Smooth muscle cell (in vitro differentiated cells): ENCODE measurements at regions not wholly inside any gene's neighbourhood (a gene's known extent, or its start where the extent isn't known, plus 50 kb on each side); places are given as distances from the start of the nearest gene placed in this dataset.
"Not testable (repeated sequence)": the region's sequence is repeated elsewhere in the genome, so short reads cannot be mapped to it uniquely, and the experiment has no call there.

Source experiments
- DNase-seq: peaks from one replicate; lab custom pipeline; 2025; ENCODE audit not compliant: unreplicated experiment; lab: John Stamatoyannopoulos, UW
- H2AFZ ChIP-seq: fragments of 200-600 bp; sonication (generic); 2 replicates; pipeline ENCODE4 v1.6.0; 2016; ENCODE audit warnings: antibody characterized with exemption, low read depth, mild to moderate bottlenecking
- H3F3A ChIP-seq: fragments of 200-600 bp; sonication (generic); 2 replicates; pipeline ENCODE4 v1.6.0; 2017; ENCODE audit warnings: antibody characterized with exemption, low read depth
- H3K27ac ChIP-seq: fragments of 200-600 bp; sonication (generic); 2 replicates; pipeline ENCODE4 v1.5.1; 2016; ENCODE audit warnings: low read depth, mild to moderate bottlenecking
- H3K27me3 ChIP-seq: fragments of 200-600 bp; sonication (generic); 2 replicates; pipeline ENCODE4 v1.6.1; 2016; ENCODE audit warnings: low read depth, mild to moderate bottlenecking
- H3K36me3 ChIP-seq: fragments of 200-600 bp; sonication (generic); 2 replicates; pipeline ENCODE4 v1.5.1; 2016; ENCODE audit warnings: low read depth
- H3K4me1 ChIP-seq: fragments of 200-600 bp; sonication (generic); 2 replicates; pipeline ENCODE4 v1.5.1; 2016; ENCODE audit warnings: low read depth
- H3K4me2 ChIP-seq: fragments of 200-600 bp; sonication (generic); 2 replicates; pipeline ENCODE4 v1.6.0; 2016; ENCODE audit warnings: mild to moderate bottlenecking
- H3K4me3 ChIP-seq: fragments of 200-600 bp; sonication (generic); 2 replicates; pipeline ENCODE4 v1.5.1; 2016; ENCODE audit warnings: mild to moderate bottlenecking
- H3K79me2 ChIP-seq: fragments of 200-600 bp; sonication (generic); 2 replicates; pipeline ENCODE4 v1.6.0; 2016; ENCODE audit warnings: low read depth, mild to moderate bottlenecking
- H3K9ac ChIP-seq: fragments of 200-600 bp; sonication (generic); 2 replicates; pipeline ENCODE4 v1.6.0; 2016; ENCODE audit warnings: low read depth
- H3K9me3 ChIP-seq: fragments of 200-600 bp; sonication (generic); replicated peaks from 2 replicates; pipeline ENCODE4 v1.5.1; 2016; ENCODE audit warnings: low read depth
- H4K20me1 ChIP-seq: fragments of 200-600 bp; sonication (generic); 2 replicates; pipeline ENCODE4 v1.6.0; 2016; ENCODE audit warnings: low read depth
- CTCF ChIP-seq: fragments of 200-600 bp; sonication (generic); IDR thresholded peaks from 2 replicates; pipeline ENCODE4 v1.5.1; 2017; ENCODE audit warnings: borderline replicate concordance, mild to moderate bottlenecking, antibody characterized with exemption; ENCODE audit not compliant: insufficient read depth, poor library complexity, severe bottlenecking
- WGBS: methylation state at CpG from one replicate; pipeline ENCODE4 v1.1.7; 2016; ENCODE audit warnings: low lambda C conversion rate; 5-methylcytosine and 5-hydroxymethylcytosine counted together

GRCh38 chr15:101876031-101876430 is 64.0 kb downstream of the OR4F15 start:
- not testable (repeated sequence) for H3K9ac ChIP-seq, H4K20me1 ChIP-seq, H3K9me3 ChIP-seq, H3K27me3 ChIP-seq, H3K4me2 ChIP-seq, DNase-seq, H3K36me3 ChIP-seq, H2AFZ ChIP-seq, H3F3A ChIP-seq, H3K4me3 ChIP-seq, H3K79me2 ChIP-seq, H3K4me1 ChIP-seq, H3K27ac ChIP-seq
- 72% methylated on average over 4 of the region's 4 CpGs for WGBS

- H3K4me3 ChIP-seq, H3K27me3 ChIP-seq, H3K4me2 ChIP-seq, H3K27ac ChIP-seq, H4K20me1 ChIP-seq, H3K79me2 ChIP-seq, H3K9me3 ChIP-seq, H3F3A ChIP-seq, DNase-seq, H3K4me1 ChIP-seq, H2AFZ ChIP-seq, H3K36me3 ChIP-seq, H3K9ac ChIP-seq: not testable (repeated sequence)
- peak; percentile 45 for TF ChIP-seq CTCF
- 7% methylated on average over 3 of the region's 3 CpGs for WGBS
Observed at GRCh38 chr15:101877649-101878048, 65.6 kb downstream of the OR4F15 start.

GRCh38 chr15:101912349-101913287 is 100.6 kb downstream of the OR4F15 start:
- not testable (repeated sequence) for H3K36me3 ChIP-seq, DNase-seq, H3K4me2 ChIP-seq, H3K27ac ChIP-seq, H3K9ac ChIP-seq, H3K9me3 ChIP-seq, H3F3A ChIP-seq, H3K27me3 ChIP-seq, H3K79me2 ChIP-seq, H3K4me1 ChIP-seq, H4K20me1 ChIP-seq, H3K4me3 ChIP-seq, H2AFZ ChIP-seq
- 72% methylated on average over 2 of the region's 5 CpGs for WGBS

GRCh38 chr15:101924554-101924953 is 112.6 kb downstream of the OR4F15 start:
- H3K4me3 ChIP-seq, H3K36me3 ChIP-seq, H3K9me3 ChIP-seq, H3F3A ChIP-seq, H3K4me2 ChIP-seq, H2AFZ ChIP-seq, H3K79me2 ChIP-seq, H3K27me3 ChIP-seq, H3K9ac ChIP-seq, DNase-seq, H3K4me1 ChIP-seq, H4K20me1 ChIP-seq, H3K27ac ChIP-seq: not testable (repeated sequence)
- 14% methylated on average over 1 of the region's 2 CpGs for WGBS

- not testable (repeated sequence) for H3K4me3 ChIP-seq, H3F3A ChIP-seq, H3K9me3 ChIP-seq, DNase-seq, H3K36me3 ChIP-seq, H3K4me1 ChIP-seq, H3K27ac ChIP-seq, H3K27me3 ChIP-seq, H4K20me1 ChIP-seq, H3K79me2 ChIP-seq, H3K9ac ChIP-seq, H3K4me2 ChIP-seq, H2AFZ ChIP-seq
- no CpG with 5 or more reads among the region's 3 CpGs for WGBS
Observed at GRCh38 chr15:101934506-101934905, 122.5 kb downstream of the OR4F15 start.

GRCh38 chr15:101937362-101937761 is 125.4 kb downstream of the OR4F15 start:
- H4K20me1 ChIP-seq, H3F3A ChIP-seq, H2AFZ ChIP-seq, H3K9ac ChIP-seq, H3K27me3 ChIP-seq, H3K9me3 ChIP-seq, H3K4me2 ChIP-seq, H3K4me1 ChIP-seq, H3K79me2 ChIP-seq, H3K4me3 ChIP-seq, H3K27ac ChIP-seq, H3K36me3 ChIP-seq, DNase-seq: not testable (repeated sequence)
- no CpG with 5 or more reads among the region's 1 CpG for WGBS

- not testable (repeated sequence) for H3F3A ChIP-seq, H3K36me3 ChIP-seq, H3K4me2 ChIP-seq, H3K79me2 ChIP-seq, H4K20me1 ChIP-seq, H3K4me3 ChIP-seq, H3K4me1 ChIP-seq, DNase-seq, H3K27ac ChIP-seq, H3K9me3 ChIP-seq, H2AFZ ChIP-seq, H3K27me3 ChIP-seq, H3K9ac ChIP-seq
- no CpG with 5 or more reads among the region's 7 CpGs for WGBS
Observed at GRCh38 chr15:101938555-101938954, 126.6 kb downstream of the OR4F15 start.

GRCh38 chr15:101945896-101946295 is 133.9 kb downstream of the OR4F15 start:
- WGBS: 73% methylated on average over 2 of the region's 2 CpGs
- not testable (repeated sequence) for H3K4me1 ChIP-seq, H3K36me3 ChIP-seq, H3K9ac ChIP-seq, H4K20me1 ChIP-seq, H3K27me3 ChIP-seq, H3K4me2 ChIP-seq, H3K27ac ChIP-seq, H3K4me3 ChIP-seq, H2AFZ ChIP-seq, H3K79me2 ChIP-seq, H3K9me3 ChIP-seq, H3F3A ChIP-seq, DNase-seq
